NCI-H345 treated with DMSO at 0.1 percent for 48 hours (cell line): ENCODE measurements at regions not wholly inside any gene's neighbourhood (a gene's known extent, or its start where the extent isn't known, plus 50 kb on each side); places are given as distances from the start of the nearest gene placed in this dataset.

ENCODE experiments used
- DNase-seq: peaks from one replicate; lab custom pipeline; 2025; ENCODE audit not compliant: unreplicated experiment; lab: John Stamatoyannopoulos, UW

- no peak for DNase-seq
Measured at GRCh38 chr10:106473129-106473685, 691.3 kb downstream of the SORCS1 start.

DNA sequence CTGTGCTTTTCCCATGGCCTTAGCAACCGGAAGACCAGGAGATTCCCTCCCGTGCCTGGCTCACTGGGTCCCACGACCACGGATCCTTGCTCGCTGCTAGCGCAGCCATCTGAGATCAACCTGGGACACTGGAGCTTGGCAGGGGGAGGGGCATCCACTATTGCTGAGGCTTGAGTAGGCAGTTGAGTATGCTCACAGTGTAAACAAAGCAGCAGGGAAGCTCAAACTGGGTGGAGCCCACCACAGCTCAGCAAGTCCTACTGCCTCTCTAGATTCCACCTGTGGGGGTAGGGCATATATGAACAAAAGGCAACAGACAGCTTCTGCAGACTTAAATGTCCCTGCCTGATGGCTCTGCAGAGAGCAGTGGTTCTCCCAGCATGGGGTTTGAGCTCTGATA lies 697.0 kb downstream of the SORCS1 start:
- DNase-seq = no peak

GRCh38 chr10:106457522-106457921 lies 707.0 kb downstream of the SORCS1 start:
- no peak for DNase-seq

GRCh38 chr10:106454233-106454632 lies 710.3 kb downstream of the SORCS1 start:
- no peak for DNase-seq

DNA sequence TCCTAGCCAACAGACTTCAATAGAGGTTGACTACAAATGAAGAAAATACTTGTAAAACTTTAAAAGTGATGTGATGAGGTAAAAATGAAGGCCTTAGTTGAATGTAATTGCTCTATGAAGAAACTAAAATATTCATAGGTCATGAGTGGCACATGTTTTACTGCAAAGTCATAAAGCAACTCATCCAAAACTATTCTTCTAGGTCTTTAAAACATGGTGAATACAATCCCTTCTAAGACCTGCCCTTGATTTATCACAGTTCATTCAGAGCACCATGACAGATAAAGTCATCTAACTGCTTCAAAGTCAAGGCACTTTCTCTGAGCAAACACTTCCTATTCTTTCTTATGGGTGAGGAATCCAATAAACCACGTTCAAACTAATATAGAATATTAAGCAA lies 713.5 kb downstream of the SORCS1 start:
- DNase-seq = no peak

- DNase-seq = no peak
Measured at GRCh38 chr10:106446920-106447319, 717.6 kb downstream of the SORCS1 start.

DNA sequence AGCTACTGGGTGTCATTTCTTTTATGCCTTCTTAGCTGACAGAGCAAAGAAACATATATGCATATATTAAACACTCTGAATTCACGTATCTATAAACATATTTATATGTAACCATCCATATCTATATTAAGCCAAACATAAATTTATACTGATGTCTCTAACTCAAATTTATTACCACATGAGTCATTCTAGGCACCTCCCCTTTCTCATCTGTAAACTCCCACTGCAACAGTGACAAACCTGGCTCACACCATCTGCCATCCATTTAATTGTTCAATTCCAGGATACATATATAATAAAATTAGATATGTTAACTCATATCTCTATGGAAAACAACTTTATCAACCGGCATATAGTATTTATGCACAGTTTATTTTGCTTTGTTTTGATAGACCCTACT lies 722.3 kb downstream of the SORCS1 start:
- DNase-seq = no peak

- DNase-seq = no peak
Measured at GRCh38 chr10:106440767-106441166, 723.7 kb downstream of the SORCS1 start.

DNA sequence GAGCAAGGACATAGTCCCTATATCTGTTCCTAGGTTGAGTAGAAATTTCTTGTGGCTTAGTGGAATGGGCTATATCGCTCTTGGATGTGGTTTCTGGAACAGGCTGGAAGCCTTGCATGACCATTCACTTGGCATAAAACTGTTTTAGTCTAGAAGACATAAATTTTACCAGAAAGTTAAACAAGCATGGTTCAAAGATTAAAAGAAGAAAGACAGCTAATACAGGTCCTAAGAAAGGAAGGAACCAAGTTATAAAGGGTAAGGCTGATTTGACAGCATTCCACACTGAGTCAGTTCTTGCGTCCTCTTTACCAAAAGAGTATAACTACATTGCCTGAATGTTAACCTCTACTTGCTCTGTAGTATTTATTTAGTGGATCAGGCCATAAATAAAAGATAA lies 724.2 kb downstream of the SORCS1 start:
- DNase-seq = no peak

- DNase-seq = no peak
Measured at GRCh38 chr10:106439366-106439765, 725.1 kb downstream of the SORCS1 start.

GRCh38 chr10:106438386-106438785 lies 726.1 kb downstream of the SORCS1 start:
- no peak for DNase-seq

- DNase-seq = no peak
Measured at GRCh38 chr10:106436123-106436715, 728.3 kb downstream of the SORCS1 start.

DNA sequence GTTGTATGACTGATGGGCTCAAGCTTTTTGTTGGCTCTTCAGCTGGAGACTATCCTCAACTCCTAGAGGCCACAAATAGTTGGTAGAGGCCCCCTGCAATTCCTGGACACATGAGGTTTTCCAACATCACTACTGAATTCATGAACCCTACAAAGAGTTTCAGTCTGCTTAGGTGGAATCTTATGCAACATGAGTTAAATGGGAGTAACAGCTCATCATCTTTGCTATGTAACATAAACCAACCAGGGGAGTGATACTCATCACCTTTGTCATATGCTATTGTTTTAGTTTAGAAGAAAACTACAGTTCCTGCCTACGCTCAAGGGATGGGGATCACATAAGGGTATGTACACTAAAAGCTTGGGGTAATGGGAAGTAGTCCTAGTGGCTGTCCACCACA lies 729.4 kb downstream of the SORCS1 start:
- DNase-seq = no peak

- no peak for DNase-seq
Measured at GRCh38 chr10:106424981-106425380, 739.5 kb downstream of the SORCS1 start.

- no peak for DNase-seq
Measured at GRCh38 chr10:106424054-106424453, 740.5 kb downstream of the SORCS1 start.

DNA sequence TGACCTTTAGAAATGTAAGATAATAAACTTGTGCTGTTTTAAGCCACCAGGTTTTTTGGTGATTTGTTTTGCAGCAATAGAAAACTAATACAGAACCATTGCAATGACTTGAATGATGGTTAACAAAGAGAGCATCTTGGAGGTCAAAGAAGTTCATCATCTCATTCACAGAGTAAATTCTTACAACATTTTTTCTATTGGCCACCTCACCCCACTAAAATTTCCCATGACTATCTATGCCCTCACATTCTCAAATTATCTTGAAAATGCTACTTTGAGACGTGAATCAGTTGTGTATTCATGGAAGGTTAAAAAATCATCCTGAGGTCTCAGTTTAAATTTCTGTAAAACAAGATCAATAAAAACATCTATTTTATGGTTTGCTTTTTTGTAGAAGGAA lies 754.2 kb downstream of the SORCS1 start:
- DNase-seq = no peak

DNA sequence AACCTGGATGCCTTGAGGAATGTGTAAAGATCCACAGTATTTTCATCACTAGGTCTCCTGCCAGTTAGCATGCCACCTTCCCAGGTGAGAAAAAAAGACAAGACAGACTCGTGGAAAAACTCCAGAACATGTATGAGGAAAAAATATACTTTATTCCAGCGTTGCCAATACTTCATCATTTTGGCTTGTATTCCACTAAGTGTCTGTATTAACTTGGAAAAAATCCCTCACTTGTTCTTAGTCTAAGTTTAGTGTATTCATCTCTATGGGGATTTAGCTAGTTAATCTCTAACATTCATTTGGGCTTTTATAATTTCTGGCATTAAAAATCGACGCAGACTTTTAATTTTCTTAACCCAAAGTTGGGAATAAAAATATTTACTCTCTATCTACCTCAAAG lies 759.4 kb downstream of the SORCS1 start:
- DNase-seq = no peak

GRCh38 chr10:106402458-106402857 lies 762.0 kb downstream of the SORCS1 start:
- DNase-seq = no peak

DNA sequence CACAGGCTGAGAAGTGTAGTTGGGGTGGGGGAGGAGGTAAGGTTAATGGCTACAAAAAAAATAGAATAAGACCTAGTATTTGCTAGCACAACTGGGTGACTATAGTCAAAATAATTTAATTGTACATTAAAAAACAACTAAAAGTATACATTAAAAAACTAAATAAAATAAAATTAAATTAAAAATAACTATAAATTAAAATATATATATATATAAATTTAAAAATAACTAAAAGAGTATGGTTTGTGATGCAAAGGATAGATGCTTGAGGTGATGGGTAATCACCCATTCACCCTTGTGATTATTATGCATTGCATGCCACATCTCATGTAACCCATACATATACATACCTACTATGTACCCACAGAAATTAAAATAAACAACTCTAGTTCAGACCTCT lies 762.5 kb downstream of the SORCS1 start:
- no peak for DNase-seq

DNA sequence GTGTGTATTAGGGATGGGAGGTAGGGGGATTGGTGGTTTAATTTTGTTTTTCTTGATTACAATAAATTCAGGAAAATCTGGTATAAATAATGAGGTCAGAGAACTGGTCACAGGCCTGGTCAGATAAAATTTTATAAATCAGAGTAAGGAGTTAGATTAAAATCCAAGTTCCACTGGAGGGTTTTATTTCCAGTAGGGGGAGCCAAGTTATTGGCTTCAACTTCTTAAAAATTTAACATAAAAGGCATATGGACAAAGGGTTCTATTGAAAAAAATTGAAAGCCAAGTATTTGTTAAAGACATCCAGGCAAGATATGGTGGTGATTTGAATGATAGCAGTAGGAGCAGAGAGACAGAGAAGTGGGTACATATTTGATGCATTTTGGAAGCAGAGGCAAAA lies 763.3 kb downstream of the SORCS1 start:
- no peak for DNase-seq

GRCh38 chr10:106399112-106399511 lies 765.4 kb downstream of the SORCS1 start:
- no peak for DNase-seq

- DNase-seq = no peak
Measured at GRCh38 chr10:106396192-106396591, 768.3 kb downstream of the SORCS1 start.

DNA sequence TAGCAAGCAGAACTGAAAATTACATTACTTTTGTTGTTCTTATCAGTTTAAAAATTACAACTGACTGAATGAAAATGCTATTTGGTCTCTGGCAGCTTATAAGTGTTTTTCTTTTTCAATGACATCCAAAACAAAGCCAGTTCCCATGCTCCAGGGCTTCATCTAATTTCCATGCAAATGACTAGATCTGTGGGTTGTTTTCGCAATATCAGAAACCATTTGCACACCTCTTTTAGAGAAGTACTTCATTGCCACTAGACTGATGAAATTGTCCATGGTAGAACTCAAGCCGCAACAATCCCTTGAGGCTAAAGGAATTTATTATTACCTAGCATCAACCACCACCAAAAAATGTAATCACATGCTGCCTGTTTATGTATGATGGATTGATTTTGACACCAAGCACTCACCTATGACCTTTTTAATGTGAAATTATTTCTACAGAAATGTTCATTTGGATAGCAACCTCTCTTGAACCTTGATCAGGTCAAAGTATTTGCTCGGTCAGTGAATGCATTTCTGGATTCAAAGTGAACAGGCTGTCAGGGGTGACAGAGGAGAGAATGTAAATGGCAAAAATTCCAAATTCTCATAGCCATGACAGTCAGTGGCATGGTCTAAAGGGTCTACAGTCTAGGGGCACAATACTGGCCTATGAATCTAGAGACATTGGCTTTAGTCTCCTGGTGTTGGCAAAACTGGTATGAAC lies 769.3 kb downstream of the SORCS1 start:
- DNase-seq = no peak
